Inferior parietal cortex (tissue), 1 donor: ENCODE measurements at regions not wholly inside any gene's neighbourhood (a gene's known extent, or its start where the extent isn't known, plus 50 kb on each side); places are given as distances from the start of the nearest gene placed in this dataset.

Experiments
- DNase-seq: peaks from one replicate; pipeline ENCODE4 v3.0.0-alpha.2; 2016; ENCODE audit errors: extremely low spot score

- DNase-seq, result no peak
Observed at GRCh38 chr2:195498176-195498575, 158.8 kb upstream of the SLC39A10 start.

- no peak for DNase-seq
Observed at GRCh38 chr2:195496991-195497390, 160.0 kb upstream of the SLC39A10 start.

GRCh38 chr2:195495966-195496365 is 161.1 kb upstream of the SLC39A10 start:
- DNase-seq, result no peak

GRCh38 chr2:195495351-195495750 is 161.7 kb upstream of the SLC39A10 start:
- no peak for DNase-seq

- no peak for DNase-seq
Observed at GRCh38 chr2:195494451-195494850, 162.6 kb upstream of the SLC39A10 start.

GRCh38 chr2:195493416-195493815 is 163.6 kb upstream of the SLC39A10 start:
- no peak for DNase-seq

GRCh38 chr2:195490319-195490718 is 166.7 kb upstream of the SLC39A10 start:
- no peak for DNase-seq

- DNase-seq, result no peak
Observed at GRCh38 chr2:195489101-195489500, 167.9 kb upstream of the SLC39A10 start.

- no peak for DNase-seq
Observed at GRCh38 chr2:195488567-195488966, 168.5 kb upstream of the SLC39A10 start.

- DNase-seq, result peak; percentile 34
Observed at GRCh38 chr2:195486987-195487644, 169.9 kb upstream of the SLC39A10 start.

GRCh38 chr2:195486520-195486919 is 170.5 kb upstream of the SLC39A10 start:
- DNase-seq, result no peak

GRCh38 chr2:195482010-195482409 is 175.0 kb upstream of the SLC39A10 start:
- DNase-seq, result no peak

- no peak for DNase-seq
Observed at GRCh38 chr2:195480121-195480520, 176.9 kb upstream of the SLC39A10 start.

GRCh38 chr2:195479407-195479806 is 177.6 kb upstream of the SLC39A10 start:
- DNase-seq, result no peak

GRCh38 chr2:195477996-195478382 is 179.0 kb upstream of the SLC39A10 start:
- no peak for DNase-seq

GRCh38 chr2:195477248-195477995 is 179.6 kb upstream of the SLC39A10 start:
- no peak for DNase-seq

- no peak for DNase-seq
Observed at GRCh38 chr2:195475336-195475735, 181.7 kb upstream of the SLC39A10 start.

- DNase-seq, result no peak
Observed at GRCh38 chr2:195473862-195474261, 183.2 kb upstream of the SLC39A10 start.

GRCh38 chr2:195472501-195473234 is 184.4 kb upstream of the SLC39A10 start:
- no peak for DNase-seq

- no peak for DNase-seq
Observed at GRCh38 chr2:195471807-195472206, 185.2 kb upstream of the SLC39A10 start.

- no peak for DNase-seq
Observed at GRCh38 chr2:195471163-195471562, 185.9 kb upstream of the SLC39A10 start.

GRCh38 chr2:195470622-195471021 is 186.4 kb upstream of the SLC39A10 start:
- no peak for DNase-seq

GRCh38 chr2:195468771-195469170 is 188.3 kb upstream of the SLC39A10 start:
- no peak for DNase-seq
